Naive thymus-derived CD4-positive, alpha-beta T cell (primary cell): ENCODE measurements at regions not wholly inside any gene's neighbourhood (a gene's known extent, or its start where the extent isn't known, plus 50 kb on each side); places are given as distances from the start of the nearest gene placed in this dataset.
A peak's percentile ranks its signal among the peaks of the same experiment; 100 is the strongest.

Experiments
- ATAC-seq: fragments of 150-1000 bp; cut with Tn5 transposase; 2 replicates; pipeline ENCODE4 v1.10.0; 2021; ENCODE audit warnings: mild to moderate bottlenecking, moderate library complexity
- CTCF ChIA-PET: fragments of 350-600 bp; sonication (Branson Sonifier 250); formaldehyde crosslinking; loops from one replicate; lab custom pipeline; 2021; ENCODE audit warnings: antibody characterized with exemption; lab: Charles Lee
- POLR2A ChIA-PET: fragments of 350-600 bp; sonication (Branson Sonifier 250); formaldehyde crosslinking; loops from one replicate; lab custom pipeline; 2021; ENCODE audit warnings: antibody characterized with exemption, inconsistent platforms; lab: Charles Lee
- DNase-seq, 9 donors: peaks; one replicate each; pipeline versions ENCODE4 v3.0.0 to v3.0.0-alpha.2; 2020 to 2022; ENCODE audit warnings: mixed read lengths in 1 of 9
- H3K27ac ChIP-seq: one replicate; pipeline ENCODE4 v1.7.0; 2013; ENCODE audit warnings: mild to moderate bottlenecking, low read depth, low read length, moderate library complexity
- H3K27me3 ChIP-seq, 2 donors: one replicate each; pipeline ENCODE4 v1.7.0; 2013; ENCODE audit warnings: low read length in 2 of 2, mild to moderate bottlenecking in 2 of 2, moderate library complexity in 2 of 2; ENCODE audit not compliant: control insufficient read depth in 2 of 2, insufficient read depth in 2 of 2
- H3K36me3 ChIP-seq, 3 experiments: 1 replicate in 2 of 3; 2 replicates in 1 of 3; pipeline ENCODE4 v1.7.0; 2013; ENCODE audit warnings: low read length in 3 of 3, mild to moderate bottlenecking in 3 of 3, moderate library complexity in 1 of 3; ENCODE audit not compliant: insufficient read depth in 3 of 3, control insufficient read depth in 2 of 3
- H3K4me1 ChIP-seq, 2 donors: one replicate each; pipeline ENCODE4 v1.7.0; 2013; ENCODE audit warnings: low read length in 2 of 2, mild to moderate bottlenecking in 2 of 2, moderate library complexity in 1 of 2; ENCODE audit not compliant: control insufficient read depth in 2 of 2, insufficient read depth in 2 of 2
- H3K4me3 ChIP-seq: 2 replicates; pipeline ENCODE4 v1.7.0; 2013; ENCODE audit warnings: mild to moderate bottlenecking, low read length
- H3K9me3 ChIP-seq, 3 experiments: 1 replicate in 2 of 3; 2 replicates in 1 of 3; pipeline ENCODE4 v1.7.0; 2013; ENCODE audit warnings: low read length in 3 of 3; ENCODE audit not compliant: control insufficient read depth in 2 of 3
- H3K27ac Mint-ChIP-seq, 9 donors: one replicate each; pipeline ENCODE4 v1.8.0; 2020 to 2022; ENCODE audit warnings: mixed read lengths in 9 of 9, mild to moderate bottlenecking in 8 of 9, moderate library complexity in 5 of 9, inconsistent platforms in 2 of 9
- H3K27me3 Mint-ChIP-seq, 5 donors: one replicate each; pipeline ENCODE4 v1.8.0; 2021 to 2022; ENCODE audit warnings: mixed read lengths in 5 of 5, mild to moderate bottlenecking in 1 of 5
- H3K36me3 Mint-ChIP-seq, 5 donors: one replicate each; pipeline ENCODE4 v1.8.0; 2020 to 2022; ENCODE audit warnings: mixed read lengths in 5 of 5, mild to moderate bottlenecking in 3 of 5, inconsistent platforms in 1 of 5
- H3K4me1 Mint-ChIP-seq, 7 donors: one replicate each; pipeline ENCODE4 v1.8.0; 2020 to 2022; ENCODE audit warnings: mixed read lengths in 7 of 7, mild to moderate bottlenecking in 3 of 7, inconsistent platforms in 1 of 7
- H3K4me3 Mint-ChIP-seq, 10 donors: one replicate each; pipeline ENCODE4 v1.8.0; 2020 to 2022; ENCODE audit warnings: mild to moderate bottlenecking in 10 of 10, mixed read lengths in 10 of 10, moderate library complexity in 6 of 10, inconsistent platforms in 2 of 10
- H3K9me3 Mint-ChIP-seq, 11 donors: one replicate each; pipeline ENCODE4 v1.8.0; 2020 to 2022; ENCODE audit warnings: mixed read lengths in 11 of 11, mild to moderate bottlenecking in 4 of 11, inconsistent platforms in 1 of 11, moderate library complexity in 1 of 11
- intact Hi-C, 2 donors: fragments of 100-400 bp; cut with micrococcal nuclease; formaldehyde crosslinking; loops; one replicate each; pipeline ENCODE4 v1.15.1; 2023

- Mint-ChIP-seq H3K36me3 (no peaks in the 10 kb centered on the region), H3K27me3 (peaks cover 4 to 22% (median 7%) of the 10 kb centered on the region in 5 donors), H3K4me3 (no peak overlapping the region), H3K4me1 (no peaks in the 10 kb centered on the region), H3K27ac (peak overlapping the region in 1 of 9 donors; percentile 12), H3K9me3 (peaks cover 0 to 1% (median 0%) of the 10 kb centered on the region in 11 donors)
- Histone ChIP-seq H3K9me3 (no peaks in the 10 kb centered on the region), H3K27ac (no peak overlapping the region), H3K27me3 (no peaks in the 10 kb centered on the region), H3K4me3 (no peak overlapping the region), H3K36me3 (no peaks in the 10 kb centered on the region), H3K4me1 (no peaks in the 10 kb centered on the region)
- POLR2A ChIA-PET, result no interaction called here
- no peak for ATAC-seq
- intact Hi-C loops, result no loop called here
- no peak for DNase-seq
- CTCF ChIA-PET, result no interaction called here
Measured at GRCh38 chr3:10629671-10630040, 124.3 kb upstream of the ATP2B2 start.

GRCh38 chr3:10631224-10631623 lies 125.8 kb upstream of the ATP2B2 start:
- no peak overlapping the region for H3K27ac ChIP-seq
- intact Hi-C loops, result no loop called here

GRCh38 chr3:10632125-10632524 lies 126.7 kb upstream of the ATP2B2 start:
- Mint-ChIP-seq H3K4me3 (no peak overlapping the region), H3K4me1 (no peaks in the 10 kb centered on the region), H3K27me3 (peaks cover 4 to 23% (median 7%) of the 10 kb centered on the region in 5 donors), H3K36me3 (peaks cover 0 to 2% (median 0%) of the 10 kb centered on the region in 5 donors), H3K27ac (no peak overlapping the region), H3K9me3 (peaks cover 0 to 12% (median 6%) of the 10 kb centered on the region in 11 donors)
- Histone ChIP-seq H3K27ac (no peak overlapping the region), H3K27me3 (no peaks in the 10 kb centered on the region), H3K36me3 (no peaks in the 10 kb centered on the region), H3K4me3 (no peak overlapping the region), H3K4me1 (no peaks in the 10 kb centered on the region), H3K9me3 (peaks cover 0 to 7% (median 0%) of the 10 kb centered on the region in 3 experiments)
- ATAC-seq, result no peak
- ChIA-PET CTCF (no interaction called here), POLR2A (no interaction called here)
- intact Hi-C loops, result no loop called here
- DNase-seq, result no peak

More at GRCh38 chr3:10631224-10631623, 125.8 kb upstream of the ATP2B2 start:
- no peaks in the 10 kb centered on the region for H3K27me3 ChIP-seq
- no peak overlapping the region for H3K27ac Mint-ChIP-seq
- H3K4me3 Mint-ChIP-seq, result no peak overlapping the region
- ChIA-PET CTCF (no interaction called here), POLR2A (no interaction called here)
- H3K4me1 ChIP-seq, result no peaks in the 10 kb centered on the region
- H3K27me3 Mint-ChIP-seq, result peaks cover 4 to 19% (median 7%) of the 10 kb centered on the region in 5 donors
- H3K4me1 Mint-ChIP-seq, result no peaks in the 10 kb centered on the region
- no peaks in the 10 kb centered on the region for H3K36me3 ChIP-seq
- H3K36me3 Mint-ChIP-seq, result no peaks in the 10 kb centered on the region
- H3K9me3 ChIP-seq, result no peaks in the 10 kb centered on the region
- ATAC-seq (no peak), DNase-seq (no peak)
- no peak overlapping the region for H3K4me3 ChIP-seq
- peaks cover 0 to 3% (median 0%) of the 10 kb centered on the region in 11 donors for H3K9me3 Mint-ChIP-seq

GRCh38 chr3:10632741-10633140 lies 127.4 kb upstream of the ATP2B2 start:
- intact Hi-C loops, result no loop called here
- H3K27me3 Mint-ChIP-seq, result peaks cover 5 to 23% (median 11%) of the 10 kb centered on the region in 5 donors
- Histone ChIP-seq H3K36me3 (no peaks in the 10 kb centered on the region), H3K27me3 (no peaks in the 10 kb centered on the region), H3K9me3 (peaks cover 0 to 11% (median 0%) of the 10 kb centered on the region in 3 experiments), H3K4me1 (no peaks in the 10 kb centered on the region), H3K4me3 (no peak overlapping the region), H3K27ac (no peak overlapping the region)
- peaks cover 4 to 18% (median 9%) of the 10 kb centered on the region in 11 donors for H3K9me3 Mint-ChIP-seq
- peaks cover 0 to 8% (median 0%) of the 10 kb centered on the region in 5 donors for H3K36me3 Mint-ChIP-seq
- ATAC-seq (no peak), DNase-seq (no peak)
- H3K27ac Mint-ChIP-seq, result no peak overlapping the region
- H3K4me1 Mint-ChIP-seq, result no peaks in the 10 kb centered on the region
- ChIA-PET CTCF (no interaction called here), POLR2A (no interaction called here)
- H3K4me3 Mint-ChIP-seq, result no peak overlapping the region

DNA sequence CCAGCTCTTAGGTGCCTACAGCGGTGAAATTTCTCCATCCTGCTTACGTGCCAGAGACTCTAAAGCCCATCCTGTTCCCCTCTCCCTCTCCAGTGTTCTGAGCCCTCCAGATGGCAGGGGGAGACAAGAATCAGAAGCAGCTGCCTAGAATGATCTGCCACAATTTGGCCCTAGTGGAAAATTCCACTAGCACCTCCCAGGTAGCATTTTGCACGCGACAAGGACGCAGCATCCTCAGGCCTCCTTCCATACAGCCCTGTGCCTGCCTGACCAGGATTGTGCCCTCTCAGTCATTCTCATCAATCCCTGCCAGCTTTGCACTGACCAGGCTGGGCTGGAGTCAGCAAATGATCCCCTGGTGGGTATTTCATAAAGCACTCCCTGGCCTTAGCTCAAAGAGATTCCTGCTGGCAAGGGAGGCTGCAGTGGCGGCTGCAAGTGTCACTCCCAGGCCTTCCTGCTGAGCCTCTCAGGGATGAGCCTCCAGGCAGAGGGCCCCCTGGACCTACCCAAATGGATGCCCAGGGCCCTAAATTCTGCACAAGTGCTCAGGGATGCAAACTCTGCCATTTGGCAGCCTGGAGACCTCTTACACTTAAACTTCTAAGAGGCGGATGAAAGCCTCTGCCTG lies 130.2 kb upstream of the ATP2B2 start:
- POLR2A ChIA-PET, result no interaction called here
- no peaks in the 10 kb centered on the region for H3K36me3 ChIP-seq
- no peak overlapping the region for H3K4me3 Mint-ChIP-seq
- H3K27ac Mint-ChIP-seq, result no peak overlapping the region
- peaks cover 0 to 16% (median 0%) of the 10 kb centered on the region in 3 experiments for H3K9me3 ChIP-seq
- DNase-seq (no peak), ATAC-seq (no peak)
- intact Hi-C loops, result no loop called here
- H3K36me3 Mint-ChIP-seq, result peaks cover 0 to 14% (median 0%) of the 10 kb centered on the region in 5 donors
- H3K9me3 Mint-ChIP-seq, result peaks cover 9 to 35% (median 19%) of the 10 kb centered on the region in 11 donors
- H3K4me3 ChIP-seq, result no peak overlapping the region
- no peaks in the 10 kb centered on the region for H3K4me1 ChIP-seq
- H3K4me1 Mint-ChIP-seq, result no peaks in the 10 kb centered on the region
- CTCF ChIA-PET, result no interaction called here
- H3K27ac ChIP-seq, result no peak overlapping the region
- H3K27me3 Mint-ChIP-seq, result peaks cover 11 to 26% (median 25%) of the 10 kb centered on the region in 5 donors
- H3K27me3 ChIP-seq, result no peaks in the 10 kb centered on the region

GRCh38 chr3:10637342-10637741 lies 132.0 kb upstream of the ATP2B2 start:
- Mint-ChIP-seq H3K4me3 (no peak overlapping the region), H3K9me3 (peaks cover 9 to 35% (median 22%) of the 10 kb centered on the region in 11 donors), H3K27ac (no peak overlapping the region), H3K4me1 (no peaks in the 10 kb centered on the region), H3K27me3 (peaks cover 11 to 38% (median 29%) of the 10 kb centered on the region in 5 donors), H3K36me3 (peaks cover 0 to 14% (median 0%) of the 10 kb centered on the region in 5 donors)
- H3K4me3 ChIP-seq, result no peak overlapping the region
- DNase-seq (no peak), ATAC-seq (no peak)
- H3K27me3 ChIP-seq, result no peaks in the 10 kb centered on the region
- H3K27ac ChIP-seq, result no peak overlapping the region
- peaks cover 0 to 16% (median 0%) of the 10 kb centered on the region in 3 experiments for H3K9me3 ChIP-seq
- CTCF ChIA-PET, result no interaction called here
- H3K36me3 ChIP-seq, result no peaks in the 10 kb centered on the region
- no peaks in the 10 kb centered on the region for H3K4me1 ChIP-seq
- intact Hi-C loops, result no loop called here
- POLR2A ChIA-PET, result no interaction called here

- no peak overlapping the region for H3K27ac Mint-ChIP-seq
- CTCF ChIA-PET, result interaction anchor here (0.6 kb wide), 1 partner anchor 158 kb away, joined by 3 read pairs; no protein-coding TSS in a partner anchor
- Histone ChIP-seq H3K9me3 (peaks cover 0 to 16% (median 0%) of the 10 kb centered on the region in 3 experiments), H3K36me3 (no peaks in the 10 kb centered on the region), H3K27me3 (no peaks in the 10 kb centered on the region), H3K4me3 (no peak overlapping the region), H3K4me1 (no peaks in the 10 kb centered on the region), H3K27ac (no peak overlapping the region)
- no peak overlapping the region for H3K4me3 Mint-ChIP-seq
- peaks cover 0 to 14% (median 0%) of the 10 kb centered on the region in 5 donors for H3K36me3 Mint-ChIP-seq
- DNase-seq, result no peak
- ATAC-seq, result no peak
- H3K27me3 Mint-ChIP-seq, result peaks cover 11 to 37% (median 30%) of the 10 kb centered on the region in 5 donors
- no peaks in the 10 kb centered on the region for H3K4me1 Mint-ChIP-seq
- peaks cover 9 to 35% (median 22%) of the 10 kb centered on the region in 11 donors for H3K9me3 Mint-ChIP-seq
- intact Hi-C loops, result no loop called here
- POLR2A ChIA-PET, result no interaction called here
Measured at GRCh38 chr3:10638466-10638865, 133.1 kb upstream of the ATP2B2 start.
